ENCODE measurements at regions not wholly inside any gene's neighbourhood (a gene's known extent, or its start where the extent isn't known, plus 50 kb on each side); places are given as distances from the start of the nearest gene placed in this dataset.

DNA sequence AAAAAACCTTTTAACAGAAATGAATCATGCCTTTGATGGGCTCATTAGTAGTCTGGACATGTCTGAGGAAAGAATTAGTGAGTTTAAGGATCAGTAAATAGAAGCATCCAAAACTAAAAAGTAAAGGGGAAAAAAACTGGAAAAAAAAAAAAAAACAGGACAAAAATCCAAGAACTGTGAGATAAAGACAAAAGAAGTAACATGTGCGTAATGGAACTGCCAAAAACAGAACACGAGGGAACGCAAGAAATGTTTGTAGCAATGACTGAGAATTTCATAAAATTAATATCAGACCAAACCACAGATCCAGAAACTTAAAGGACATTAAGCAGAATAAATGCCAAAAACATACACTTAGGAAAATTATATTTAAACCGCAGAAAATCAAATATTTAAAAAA lies 77.4 kb downstream of the MS4A13 start:
- intact Hi-C loops (cut with micrococcal nuclease; ENCODE audit: unreplicated experiment) = no loop called here
- TF ChIP-seq, protein P1, sequence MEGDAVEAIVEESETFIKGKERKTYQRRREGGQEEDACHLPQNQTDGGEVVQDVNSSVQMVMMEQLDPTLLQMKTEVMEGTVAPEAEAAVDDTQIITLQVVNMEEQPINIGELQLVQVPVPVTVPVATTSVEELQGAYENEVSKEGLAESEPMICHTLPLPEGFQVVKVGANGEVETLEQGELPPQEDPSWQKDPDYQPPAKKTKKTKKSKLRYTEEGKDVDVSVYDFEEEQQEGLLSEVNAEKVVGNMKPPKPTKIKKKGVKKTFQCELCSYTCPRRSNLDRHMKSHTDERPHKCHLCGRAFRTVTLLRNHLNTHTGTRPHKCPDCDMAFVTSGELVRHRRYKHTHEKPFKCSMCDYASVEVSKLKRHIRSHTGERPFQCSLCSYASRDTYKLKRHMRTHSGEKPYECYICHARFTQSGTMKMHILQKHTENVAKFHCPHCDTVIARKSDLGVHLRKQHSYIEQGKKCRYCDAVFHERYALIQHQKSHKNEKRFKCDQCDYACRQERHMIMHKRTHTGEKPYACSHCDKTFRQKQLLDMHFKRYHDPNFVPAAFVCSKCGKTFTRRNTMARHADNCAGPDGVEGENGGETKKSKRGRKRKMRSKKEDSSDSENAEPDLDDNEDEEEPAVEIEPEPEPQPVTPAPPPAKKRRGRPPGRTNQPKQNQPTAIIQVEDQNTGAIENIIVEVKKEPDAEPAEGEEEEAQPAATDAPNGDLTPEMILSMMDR (conservative IDR thresholded peaks at IDR 0.05) = no peak
- TF ChIP-seq EZH2 (IDR thresholded peaks at IDR 0.05; ENCODE audit: low read depth) = no peak
- Histone ChIP-seq H3K4me1 (replicated peaks; ENCODE audit: insufficient read depth) (no peaks in the 10 kb centered on the region), H3K4me3 (no peak overlapping the region), H3K36me3 (ENCODE audit: low read depth) (no peaks in the 10 kb centered on the region), H4K20me1 (ENCODE audit: insufficient read depth) (no peaks in the 10 kb centered on the region), H3K9me3 (ENCODE audit: insufficient read depth, low read depth) (no peaks in the 10 kb centered on the region), H2AFZ (no peak overlapping the region), H3K9me2 (ENCODE audit: insufficient read depth) (no peaks in the 10 kb centered on the region), H3F3A (ENCODE audit: insufficient read depth, low read depth) (no peaks in the 10 kb centered on the region), H3K79me2 (ENCODE audit: low read depth) (no peaks in the 10 kb centered on the region), H3K27ac (no peak overlapping the region), H3K27me3 (ENCODE audit: insufficient read depth, low read depth) (no peaks in the 10 kb centered on the region), H3K4me2 (no peak overlapping the region)
- BruUV-seq (replicated peaks) = no TSS peak
- CTCF ChIA-PET = no interaction called here
- POLR2A ChIA-PET (ENCODE audit: unreplicated experiment) = no interaction called here
- no peak for DNase-seq

DNA sequence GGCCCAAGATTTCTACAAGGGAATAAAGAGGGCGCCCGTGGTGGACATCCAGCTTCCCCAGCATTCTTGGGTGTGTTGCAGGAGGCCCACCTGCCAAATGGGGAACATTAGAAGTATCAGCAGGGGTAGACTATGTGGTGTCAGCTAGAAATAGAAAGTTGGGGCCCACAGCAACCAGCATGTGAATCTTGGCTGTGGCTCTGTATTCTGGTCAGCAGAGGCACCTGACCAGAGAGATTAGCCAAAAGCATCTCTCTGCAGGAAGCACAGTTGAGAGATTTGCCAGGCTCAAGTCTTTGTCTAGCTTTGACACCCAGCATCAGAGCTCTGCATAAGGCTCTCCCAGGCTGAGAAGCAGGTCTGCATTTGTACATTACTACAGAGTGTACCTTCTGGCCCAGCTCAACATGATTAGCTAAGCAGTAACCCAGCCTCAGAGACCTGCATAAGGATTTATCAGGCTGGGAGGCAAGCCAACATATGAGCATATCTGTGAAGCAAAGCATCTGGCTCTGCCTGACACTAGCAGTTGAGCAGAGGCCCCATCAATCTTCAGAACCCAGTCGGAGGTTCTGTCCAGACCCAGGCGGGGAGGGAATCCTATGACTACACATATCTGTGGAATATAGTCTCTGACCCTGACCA lies 79.9 kb downstream of the MS4A13 start:
- no peaks in the 10 kb centered on the region for H3K9me3 ChIP-seq (ENCODE audit: insufficient read depth, low read depth)
- H3K9me2 ChIP-seq (ENCODE audit: insufficient read depth) = no peaks in the 10 kb centered on the region
- no peak overlapping the region for H3K4me3 ChIP-seq
- intact Hi-C loops (cut with micrococcal nuclease; ENCODE audit: unreplicated experiment) = no loop called here
- no peaks in the 10 kb centered on the region for H3K36me3 ChIP-seq (ENCODE audit: low read depth)
- TF ChIP-seq EZH2 (IDR thresholded peaks at IDR 0.05; ENCODE audit: low read depth) = no peak
- TF ChIP-seq, protein P1 (conservative IDR thresholded peaks at IDR 0.05) = no peak
- CTCF ChIA-PET = interaction anchor here (0.7 kb wide), 1 partner anchor 1752 kb away, joined by 5 read pairs; no protein-coding TSS in a partner anchor
- H3K27me3 ChIP-seq (ENCODE audit: insufficient read depth, low read depth) = no peaks in the 10 kb centered on the region
- no peaks in the 10 kb centered on the region for H3K4me1 ChIP-seq (replicated peaks; ENCODE audit: insufficient read depth)
- no peaks in the 10 kb centered on the region for H3K79me2 ChIP-seq (ENCODE audit: low read depth)
- no peak overlapping the region for H2AFZ ChIP-seq
- no peaks in the 10 kb centered on the region for H4K20me1 ChIP-seq (ENCODE audit: insufficient read depth)
- no TSS peak for BruUV-seq (replicated peaks)
- H3K4me2 ChIP-seq = no peak overlapping the region
- H3F3A ChIP-seq (ENCODE audit: insufficient read depth, low read depth) = no peaks in the 10 kb centered on the region
- DNase-seq = no peak
- POLR2A ChIA-PET (ENCODE audit: unreplicated experiment) = no interaction called here
- no peak overlapping the region for H3K27ac ChIP-seq

DNA sequence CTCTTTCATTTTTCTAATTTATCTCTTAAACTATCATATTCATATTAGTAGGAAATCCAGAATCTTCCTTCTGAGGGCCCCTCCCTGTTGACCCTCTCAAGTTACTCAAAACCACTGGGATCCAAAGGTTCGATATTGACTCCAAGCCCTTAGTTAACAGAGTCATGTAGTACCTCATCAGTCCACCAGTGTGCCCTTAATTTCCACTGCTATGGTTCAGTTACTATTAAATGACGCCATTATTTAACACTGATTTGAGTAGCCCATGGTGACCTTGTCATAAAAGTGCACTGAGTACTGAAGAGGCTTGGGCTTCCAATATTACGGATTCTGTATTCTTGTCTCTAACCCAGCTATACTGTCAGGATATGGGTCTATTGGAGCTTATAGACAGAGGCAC lies 91.9 kb upstream of the MS4A8 start:
- DNase-seq = no peak
- no peaks in the 10 kb centered on the region for H3K27me3 ChIP-seq (ENCODE audit: insufficient read depth, low read depth)
- no peaks in the 10 kb centered on the region for H4K20me1 ChIP-seq (ENCODE audit: insufficient read depth)
- CTCF ChIA-PET = no interaction called here
- H3K79me2 ChIP-seq (ENCODE audit: low read depth) = no peaks in the 10 kb centered on the region
- no peak overlapping the region for H3K4me3 ChIP-seq
- TF ChIP-seq EZH2 (IDR thresholded peaks at IDR 0.05; ENCODE audit: low read depth) = no peak
- TF ChIP-seq, protein P1 (conservative IDR thresholded peaks at IDR 0.05) = no peak; the same call in 1 of the 2 replicates
- no peak overlapping the region for H3K27ac ChIP-seq
- BruUV-seq (replicated peaks) = no TSS peak
- H3K4me1 ChIP-seq (replicated peaks; ENCODE audit: insufficient read depth) = no peaks in the 10 kb centered on the region
- H2AFZ ChIP-seq = no peak overlapping the region
- H3K4me2 ChIP-seq = no peak overlapping the region
- H3K9me3 ChIP-seq (ENCODE audit: insufficient read depth, low read depth) = no peaks in the 10 kb centered on the region
- POLR2A ChIA-PET (ENCODE audit: unreplicated experiment) = no interaction called here
- H3K36me3 ChIP-seq (ENCODE audit: low read depth) = no peaks in the 10 kb centered on the region
- no peaks in the 10 kb centered on the region for H3K9me2 ChIP-seq (ENCODE audit: insufficient read depth)
- intact Hi-C loops (cut with micrococcal nuclease; ENCODE audit: unreplicated experiment) = no loop called here
- no peaks in the 10 kb centered on the region for H3F3A ChIP-seq (ENCODE audit: insufficient read depth, low read depth)
